ENCODE measurements at regions not wholly inside any gene's neighbourhood (a gene's known extent, or its start where the extent isn't known, plus 50 kb on each side); places are given as distances from the start of the nearest gene placed in this dataset.

GRCh38 chr12:31868965-31869364 is 90.2 kb upstream of the RESF1 start:
- FAIRE-seq (no peak), DNase-seq (ENCODE audit: insufficient read length, low spot score) (no peak)

- FAIRE-seq = peak; percentile 70
- DNase-seq (ENCODE audit: insufficient read length, low spot score) = no peak
These were observed 91.9 kb upstream of the RESF1 start for GRCh38 chr12:31867292-31867691.

- DNase-seq (ENCODE audit: insufficient read length, low spot score) = no peak
- FAIRE-seq = no peak
These were observed 92.7 kb upstream of the RESF1 start for GRCh38 chr12:31866523-31866922.

GRCh38 chr12:31865023-31865422 is 94.2 kb upstream of the RESF1 start:
- FAIRE-seq (no peak), DNase-seq (ENCODE audit: insufficient read length, low spot score) (no peak)

GRCh38 chr12:31861360-31861759 is 97.9 kb upstream of the RESF1 start:
- FAIRE-seq (peak; percentile 21), DNase-seq (ENCODE audit: insufficient read length, low spot score) (no peak)

GRCh38 chr12:31860401-31860800 is 98.8 kb upstream of the RESF1 start:
- FAIRE-seq (no peak), DNase-seq (ENCODE audit: insufficient read length, low spot score) (no peak)

- FAIRE-seq = peak; percentile 72
- no peak for DNase-seq (ENCODE audit: insufficient read length, low spot score)
These were observed 99.8 kb upstream of the RESF1 start for GRCh38 chr12:31859232-31859977.

- FAIRE-seq (no peak), DNase-seq (ENCODE audit: insufficient read length, low spot score) (no peak)
These were observed 103.8 kb upstream of the RESF1 start for GRCh38 chr12:31855427-31855826.

- DNase-seq (ENCODE audit: insufficient read length, low spot score) (no peak), FAIRE-seq (peak; percentile 48)
These were observed 105.2 kb upstream of the RESF1 start for GRCh38 chr12:31853977-31854376.

GRCh38 chr12:31853520-31853919 is 105.7 kb upstream of the RESF1 start:
- no peak for DNase-seq (ENCODE audit: insufficient read length, low spot score)
- FAIRE-seq = no peak

GRCh38 chr12:31850268-31850667 is 108.9 kb upstream of the RESF1 start:
- DNase-seq (ENCODE audit: insufficient read length, low spot score) (no peak), FAIRE-seq (peak; percentile 35)

- no peak for DNase-seq (ENCODE audit: insufficient read length, low spot score)
These were observed 110.0 kb upstream of the RESF1 start for GRCh38 chr12:31849090-31849687.

GRCh38 chr12:31846405-31846804 is 112.8 kb upstream of the RESF1 start:
- DNase-seq (ENCODE audit: insufficient read length, low spot score) (no peak), FAIRE-seq (no peak)

More at GRCh38 chr12:31849090-31849687, 110.0 kb upstream of the RESF1 start:
- FAIRE-seq = no peak

GRCh38 chr12:31845613-31846322 is 113.4 kb upstream of the RESF1 start:
- FAIRE-seq (no peak), DNase-seq (ENCODE audit: insufficient read length, low spot score) (no peak)

- DNase-seq (ENCODE audit: insufficient read length, low spot score) (no peak), FAIRE-seq (no peak)
These were observed 114.7 kb upstream of the AMN1 start for GRCh38 chr12:31843398-31844095.

GRCh38 chr12:31837913-31838312 is 109.1 kb upstream of the AMN1 start:
- no peak for FAIRE-seq
- no peak for DNase-seq (ENCODE audit: insufficient read length, low spot score)

GRCh38 chr12:31835276-31835882 is 106.6 kb upstream of the AMN1 start:
- peak; percentile 44 for FAIRE-seq

GRCh38 chr12:31834150-31834549 is 105.3 kb upstream of the AMN1 start:
- FAIRE-seq (no peak), DNase-seq (ENCODE audit: insufficient read length, low spot score) (no peak)

More at GRCh38 chr12:31835276-31835882, 106.6 kb upstream of the AMN1 start:
- no peak for DNase-seq (ENCODE audit: insufficient read length, low spot score)

- FAIRE-seq (peak; percentile 47), DNase-seq (ENCODE audit: insufficient read length, low spot score) (no peak)
These were observed 104.2 kb upstream of the AMN1 start for GRCh38 chr12:31832740-31833729.

GRCh38 chr12:31828071-31828470 is 99.2 kb upstream of the AMN1 start:
- no peak for DNase-seq (ENCODE audit: insufficient read length, low spot score)
- no peak for FAIRE-seq
